ENCODE measurements at regions not wholly inside any gene's neighbourhood (a gene's known extent, or its start where the extent isn't known, plus 50 kb on each side); places are given as distances from the start of the nearest gene placed in this dataset.

DNA sequence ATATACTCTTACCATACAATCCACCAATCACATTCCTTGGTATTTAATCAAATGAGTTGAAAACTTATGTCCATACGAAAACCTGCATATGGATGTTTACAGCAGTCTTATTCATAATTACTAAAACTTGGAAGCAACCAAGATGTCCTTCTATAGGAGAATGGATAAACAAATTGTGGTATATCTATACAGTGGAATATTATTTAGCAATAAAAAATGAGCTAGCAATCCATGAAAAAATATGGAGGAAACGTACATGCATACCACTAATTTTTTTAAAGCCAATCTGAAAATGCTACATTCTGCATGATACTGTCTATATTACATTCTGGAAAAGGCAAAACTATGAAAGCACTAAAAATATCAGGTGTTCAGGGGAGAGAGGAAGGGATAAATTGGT, 73.9 kb upstream of the LPP start:
- no peak overlapping the region for H3K27ac ChIP-seq (ENCODE audit: insufficient read length, low read depth, low read length)
- H2BK5ac ChIP-seq (ENCODE audit: insufficient read length, low read length): no peak overlapping the region
- no peak overlapping the region for H3K4ac ChIP-seq (ENCODE audit: low read depth, low read length)
- H2AFZ ChIP-seq (ENCODE audit: low read length): no peak overlapping the region
- Mint-ChIP-seq H3K27me3 (ENCODE audit: low read depth) (peaks cover 3% of the 10 kb centered on the region), H3K9me3 (peaks cover 7 to 18% of the 10 kb centered on the region in 2 experiments), H3K4me1 (peaks cover 4% of the 10 kb centered on the region in 2 experiments; a peak in 3 of 4 replicates), H3K27ac (no peak overlapping the region), H3K36me3 (ENCODE audit: insufficient read depth in 1 of 3, low read depth in 3 of 3) (peaks cover 0 to 9% (median 4%) of the 10 kb centered on the region in 3 experiments; a peak in 3 of 7 replicates), H3K4me3 (no peak overlapping the region)
- TF ChIP-seq, protein P1, sequence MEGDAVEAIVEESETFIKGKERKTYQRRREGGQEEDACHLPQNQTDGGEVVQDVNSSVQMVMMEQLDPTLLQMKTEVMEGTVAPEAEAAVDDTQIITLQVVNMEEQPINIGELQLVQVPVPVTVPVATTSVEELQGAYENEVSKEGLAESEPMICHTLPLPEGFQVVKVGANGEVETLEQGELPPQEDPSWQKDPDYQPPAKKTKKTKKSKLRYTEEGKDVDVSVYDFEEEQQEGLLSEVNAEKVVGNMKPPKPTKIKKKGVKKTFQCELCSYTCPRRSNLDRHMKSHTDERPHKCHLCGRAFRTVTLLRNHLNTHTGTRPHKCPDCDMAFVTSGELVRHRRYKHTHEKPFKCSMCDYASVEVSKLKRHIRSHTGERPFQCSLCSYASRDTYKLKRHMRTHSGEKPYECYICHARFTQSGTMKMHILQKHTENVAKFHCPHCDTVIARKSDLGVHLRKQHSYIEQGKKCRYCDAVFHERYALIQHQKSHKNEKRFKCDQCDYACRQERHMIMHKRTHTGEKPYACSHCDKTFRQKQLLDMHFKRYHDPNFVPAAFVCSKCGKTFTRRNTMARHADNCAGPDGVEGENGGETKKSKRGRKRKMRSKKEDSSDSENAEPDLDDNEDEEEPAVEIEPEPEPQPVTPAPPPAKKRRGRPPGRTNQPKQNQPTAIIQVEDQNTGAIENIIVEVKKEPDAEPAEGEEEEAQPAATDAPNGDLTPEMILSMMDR (conservative IDR thresholded peaks at IDR 0.05): no peak
- no peak overlapping the region for H2BK15ac ChIP-seq (ENCODE audit: low read depth, low read length)
- H2BK120ac ChIP-seq (ENCODE audit: low read depth, low read length, poor library complexity, severe bottlenecking): no peak overlapping the region
- H3K79me1 ChIP-seq (ENCODE audit: insufficient read depth, low read depth, low read length, poor library complexity, severe bottlenecking): no peaks in the 10 kb centered on the region
- H3K9ac ChIP-seq (ENCODE audit: extremely low read depth, insufficient read length, low read length): no peak overlapping the region
- WGBS (ENCODE audit: extremely low coverage, insufficient read length, low lambda C conversion rate): no CpG with 5 or more reads among the region's 2 CpGs
- H2BK12ac ChIP-seq (ENCODE audit: insufficient read length, low read depth, low read length): no peak overlapping the region
- H3K27me3 ChIP-seq (ENCODE audit: insufficient read depth, low read length): no peaks in the 10 kb centered on the region; the same call in 1 of the 2 replicates
- no peaks in the 10 kb centered on the region for H3K79me2 ChIP-seq (ENCODE audit: insufficient read depth, low read length)
- H4K5ac ChIP-seq (ENCODE audit: insufficient read length, low read depth, low read length): no peak overlapping the region
- H2AK5ac ChIP-seq (ENCODE audit: insufficient read length, low read length): no peak overlapping the region
- no peaks in the 10 kb centered on the region for H4K20me1 ChIP-seq (ENCODE audit: control insufficient read depth, insufficient read depth, insufficient read length)
- no peaks in the 10 kb centered on the region for H3K23me2 ChIP-seq (ENCODE audit: insufficient read length, low read depth, low read length, poor library complexity, severe bottlenecking)
- no peak overlapping the region for H3K18ac ChIP-seq (ENCODE audit: insufficient read length, low read depth, low read length)
- no peaks in the 10 kb centered on the region for H3K4me1 ChIP-seq (ENCODE audit: insufficient read depth, low read length)
- H3K23ac ChIP-seq (ENCODE audit: insufficient read length, low read depth, low read length): no peak overlapping the region
- no peak for DNase-seq
- H4K91ac ChIP-seq (ENCODE audit: insufficient read length, low read depth, low read length): no peak overlapping the region
- no peak overlapping the region for H2BK20ac ChIP-seq (ENCODE audit: low read depth, low read length, poor library complexity, severe bottlenecking)
- H3K56ac ChIP-seq (ENCODE audit: insufficient read length, low read depth, low read length): no peak overlapping the region
- H3K9me3 ChIP-seq (ENCODE audit: control insufficient read depth, low read depth, low read length): no peaks in the 10 kb centered on the region
- H4K8ac ChIP-seq (replicated peaks; ENCODE audit: insufficient read length, low read depth, low read length): no peak overlapping the region
- H3K4me2 ChIP-seq (ENCODE audit: insufficient read depth, insufficient read length, low read length): no peak overlapping the region
- H3K14ac ChIP-seq (ENCODE audit: insufficient read depth, low read length): no peak overlapping the region
- H3T11ph ChIP-seq (ENCODE audit: low read length): no peak overlapping the region

Data from H9 (cell line).